KMS-11 (cell line): ENCODE measurements at regions not wholly inside any gene's neighbourhood (a gene's known extent, or its start where the extent isn't known, plus 50 kb on each side); places are given as distances from the start of the nearest gene placed in this dataset.
A peak's percentile ranks its signal among the peaks of the same experiment; 100 is the strongest.

Experiments
- H2AFZ ChIP-seq: fragments of 200-600 bp; sonication (generic); 2 replicates; pipeline ENCODE4 v1.6.1; 2016; ENCODE audit warnings: antibody characterized with exemption, mixed run types, low read depth
- H3K27ac ChIP-seq: fragments of 200-600 bp; sonication (generic); 2 replicates; pipeline ENCODE4 v1.6.1; 2016; ENCODE audit warnings: mild to moderate bottlenecking, mixed run types
- H3K27me3 ChIP-seq: fragments of 200-600 bp; sonication (generic); 2 replicates; pipeline ENCODE4 v1.6.1; 2017; ENCODE audit warnings: mild to moderate bottlenecking, low read depth, mixed run types, moderate library complexity; ENCODE audit not compliant: insufficient read depth
- H3K36me3 ChIP-seq: fragments of 200-600 bp; sonication (generic); 2 replicates; pipeline ENCODE4 v1.6.1; 2017; ENCODE audit warnings: mild to moderate bottlenecking, mixed run types; ENCODE audit not compliant: insufficient read depth
- H3K4me1 ChIP-seq: fragments of 200-600 bp; sonication (generic); 2 replicates; pipeline ENCODE4 v1.6.1; 2016; ENCODE audit warnings: mild to moderate bottlenecking, low read depth, mixed run types; ENCODE audit not compliant: poor library complexity, severe bottlenecking
- H3K4me2 ChIP-seq: fragments of 200-600 bp; sonication (generic); 2 replicates; pipeline ENCODE4 v1.7.0; 2016; ENCODE audit warnings: mild to moderate bottlenecking, mixed run types
- H3K4me3 ChIP-seq: fragments of 200-600 bp; sonication (generic); IDR thresholded peaks from 2 replicates; pipeline ENCODE4 v1.6.1; 2017; ENCODE audit warnings: low read depth, low read length, mixed read lengths; ENCODE audit not compliant: insufficient read depth
- H3K79me2 ChIP-seq: fragments of 200-600 bp; sonication (generic); 2 replicates; pipeline ENCODE4 v1.6.1; 2016; ENCODE audit warnings: low read depth, mixed run types; ENCODE audit not compliant: insufficient read depth
- H3K9ac ChIP-seq: fragments of 200-600 bp; sonication (generic); 2 replicates; pipeline ENCODE4 v1.6.1; 2016; ENCODE audit warnings: mild to moderate bottlenecking, mixed run types
- H4K20me1 ChIP-seq: fragments of 200-600 bp; sonication (generic); 2 replicates; pipeline ENCODE4 v1.6.1; 2016; ENCODE audit warnings: mild to moderate bottlenecking, mixed run types; ENCODE audit not compliant: insufficient read depth
- TF ChIP-seq, protein P1 (sequence below): fragments of 200-600 bp; sonication (generic); conservative IDR thresholded peaks from 2 replicates; pipeline ENCODE4 v1.6.1; 2017; ENCODE audit warnings: low read depth, mild to moderate bottlenecking, antibody characterized with exemption, low read length, moderate library complexity, mixed read lengths

DNA sequence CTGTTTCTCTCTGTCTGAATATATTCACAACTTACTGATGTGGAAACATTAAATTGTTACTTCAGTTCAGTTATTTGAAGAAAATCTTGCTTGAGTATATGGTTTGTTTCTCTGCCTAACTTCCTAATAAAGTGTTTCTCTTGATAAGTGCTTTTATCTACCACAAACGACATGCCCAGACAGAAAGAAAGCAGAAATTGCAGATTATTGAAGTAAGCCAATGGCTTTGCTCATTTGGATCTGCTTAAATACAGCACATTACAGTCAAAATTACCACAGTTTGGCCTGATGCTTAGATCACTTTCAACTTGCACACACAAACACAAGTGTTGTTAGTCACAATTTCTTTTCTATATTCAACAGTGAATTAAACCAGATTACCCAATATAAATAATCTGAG lies 68.0 kb downstream of the ATOH1 start:
- H3K4me3 ChIP-seq = no peak overlapping the region
- no peak overlapping the region for H3K4me2 ChIP-seq
- no peak overlapping the region for H2AFZ ChIP-seq
- no peaks in the 10 kb centered on the region for H3K36me3 ChIP-seq
- H3K27ac ChIP-seq = no peak overlapping the region
- no peaks in the 10 kb centered on the region for H3K79me2 ChIP-seq
- H4K20me1 ChIP-seq = no peaks in the 10 kb centered on the region
- no peaks in the 10 kb centered on the region for H3K27me3 ChIP-seq
- TF ChIP-seq, protein P1, sequence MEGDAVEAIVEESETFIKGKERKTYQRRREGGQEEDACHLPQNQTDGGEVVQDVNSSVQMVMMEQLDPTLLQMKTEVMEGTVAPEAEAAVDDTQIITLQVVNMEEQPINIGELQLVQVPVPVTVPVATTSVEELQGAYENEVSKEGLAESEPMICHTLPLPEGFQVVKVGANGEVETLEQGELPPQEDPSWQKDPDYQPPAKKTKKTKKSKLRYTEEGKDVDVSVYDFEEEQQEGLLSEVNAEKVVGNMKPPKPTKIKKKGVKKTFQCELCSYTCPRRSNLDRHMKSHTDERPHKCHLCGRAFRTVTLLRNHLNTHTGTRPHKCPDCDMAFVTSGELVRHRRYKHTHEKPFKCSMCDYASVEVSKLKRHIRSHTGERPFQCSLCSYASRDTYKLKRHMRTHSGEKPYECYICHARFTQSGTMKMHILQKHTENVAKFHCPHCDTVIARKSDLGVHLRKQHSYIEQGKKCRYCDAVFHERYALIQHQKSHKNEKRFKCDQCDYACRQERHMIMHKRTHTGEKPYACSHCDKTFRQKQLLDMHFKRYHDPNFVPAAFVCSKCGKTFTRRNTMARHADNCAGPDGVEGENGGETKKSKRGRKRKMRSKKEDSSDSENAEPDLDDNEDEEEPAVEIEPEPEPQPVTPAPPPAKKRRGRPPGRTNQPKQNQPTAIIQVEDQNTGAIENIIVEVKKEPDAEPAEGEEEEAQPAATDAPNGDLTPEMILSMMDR = no peak
- no peak overlapping the region for H3K9ac ChIP-seq
- no peaks in the 10 kb centered on the region for H3K4me1 ChIP-seq

DNA sequence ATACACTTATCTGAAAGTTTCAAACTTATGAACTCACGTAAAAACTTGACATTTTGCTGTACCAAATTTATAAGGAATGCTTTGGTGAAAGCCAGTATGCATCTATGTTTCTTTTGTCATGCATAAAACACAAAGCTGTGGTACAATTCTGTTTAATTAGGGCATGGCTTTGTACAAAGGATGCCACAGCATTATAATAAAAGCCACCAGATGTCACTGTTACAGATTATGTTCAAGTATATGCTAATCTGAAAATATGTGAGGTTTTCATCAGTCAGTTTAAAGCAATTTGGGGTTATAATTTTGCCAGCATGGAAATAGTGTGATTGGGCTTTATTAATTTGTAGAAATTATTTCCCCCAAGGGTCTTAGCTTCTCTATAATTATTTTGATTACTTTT lies 69.0 kb downstream of the ATOH1 start:
- no peak overlapping the region for H2AFZ ChIP-seq
- no peaks in the 10 kb centered on the region for H3K79me2 ChIP-seq
- H3K27me3 ChIP-seq = no peaks in the 10 kb centered on the region
- no peak overlapping the region for H3K4me2 ChIP-seq
- no peaks in the 10 kb centered on the region for H4K20me1 ChIP-seq
- TF ChIP-seq, protein P1 = peak; percentile 40
- H3K36me3 ChIP-seq = no peaks in the 10 kb centered on the region
- no peaks in the 10 kb centered on the region for H3K4me1 ChIP-seq
- no peak overlapping the region for H3K27ac ChIP-seq
- H3K9ac ChIP-seq = no peak overlapping the region
- no peak overlapping the region for H3K4me3 ChIP-seq

DNA sequence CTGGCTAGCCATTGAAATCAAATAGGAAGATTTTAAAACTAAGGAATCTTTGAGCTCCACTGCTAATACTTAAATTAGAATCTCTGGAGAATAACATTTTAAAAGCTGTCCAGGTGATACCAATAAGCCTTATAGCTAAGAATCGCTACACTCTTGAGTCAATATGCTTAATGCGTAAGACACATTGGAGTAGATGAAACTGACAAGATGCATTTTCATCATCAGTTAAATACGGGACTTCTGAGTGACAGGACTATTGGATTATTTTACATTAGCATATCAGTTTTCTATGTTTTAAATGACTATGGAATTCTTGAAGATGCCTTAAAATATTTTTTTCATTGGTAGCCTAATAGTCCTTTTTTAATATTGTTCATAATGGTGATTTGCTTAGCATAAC lies 80.2 kb downstream of the ATOH1 start:
- H3K27ac ChIP-seq = no peak overlapping the region
- H3K4me3 ChIP-seq = no peak overlapping the region
- no peaks in the 10 kb centered on the region for H4K20me1 ChIP-seq
- no peaks in the 10 kb centered on the region for H3K36me3 ChIP-seq
- no peaks in the 10 kb centered on the region for H3K79me2 ChIP-seq
- H3K9ac ChIP-seq = no peak overlapping the region
- no peak overlapping the region for H2AFZ ChIP-seq
- no peaks in the 10 kb centered on the region for H3K4me1 ChIP-seq
- no peak overlapping the region for H3K4me2 ChIP-seq
- H3K27me3 ChIP-seq = no peaks in the 10 kb centered on the region
- TF ChIP-seq, protein P1 = no peak

DNA sequence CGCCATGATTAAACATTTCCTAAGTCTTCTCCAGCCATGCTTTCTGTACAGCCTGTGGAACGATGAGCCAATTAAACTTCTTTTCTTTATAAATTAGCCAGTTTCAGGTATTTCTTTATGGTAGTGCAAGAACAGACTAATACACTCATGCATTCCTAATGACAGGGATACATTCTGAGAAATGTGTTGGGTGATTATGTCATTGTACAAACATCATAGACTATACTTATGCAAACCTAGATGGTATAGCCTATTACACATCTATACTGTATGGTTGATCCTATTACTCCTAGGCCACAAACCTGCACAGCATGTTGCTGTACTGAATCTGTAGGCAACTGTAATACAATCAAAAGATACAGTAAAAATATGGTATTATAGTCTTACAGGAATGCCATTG lies 83.1 kb downstream of the ATOH1 start:
- Histone ChIP-seq H4K20me1 (no peaks in the 10 kb centered on the region), H3K4me3 (no peak overlapping the region), H3K27ac (no peak overlapping the region), H3K4me2 (no peak overlapping the region), H3K4me1 (no peaks in the 10 kb centered on the region), H3K27me3 (no peaks in the 10 kb centered on the region), H3K79me2 (no peaks in the 10 kb centered on the region), H3K9ac (no peak overlapping the region), H3K36me3 (no peaks in the 10 kb centered on the region), H2AFZ (no peak overlapping the region)
- TF ChIP-seq, protein P1 = no peak

DNA sequence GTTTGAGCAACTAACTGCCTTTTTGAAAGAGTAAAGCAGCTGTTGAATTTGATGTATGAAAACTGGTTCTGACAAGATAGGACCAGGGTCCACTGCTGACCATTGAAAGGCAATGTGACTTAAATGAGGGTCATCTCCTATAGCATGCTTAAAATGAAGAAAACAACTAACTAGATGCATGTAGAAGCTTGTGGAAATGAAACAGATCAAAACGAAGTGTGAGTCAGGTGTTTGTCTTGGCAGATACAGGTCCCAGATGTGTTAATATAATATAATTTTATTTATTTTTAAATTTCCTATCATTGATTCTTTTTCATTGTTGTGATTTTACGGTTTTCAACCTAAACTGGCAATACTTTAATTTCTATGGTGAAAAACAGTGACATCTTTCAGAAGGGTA lies 83.6 kb downstream of the ATOH1 start:
- no peaks in the 10 kb centered on the region for H3K79me2 ChIP-seq
- no peak overlapping the region for H3K4me2 ChIP-seq
- TF ChIP-seq, protein P1 = no peak
- no peaks in the 10 kb centered on the region for H4K20me1 ChIP-seq
- no peaks in the 10 kb centered on the region for H3K4me1 ChIP-seq
- H3K9ac ChIP-seq = no peak overlapping the region
- no peaks in the 10 kb centered on the region for H3K36me3 ChIP-seq
- H2AFZ ChIP-seq = no peak overlapping the region
- no peak overlapping the region for H3K4me3 ChIP-seq
- H3K27me3 ChIP-seq = no peaks in the 10 kb centered on the region
- no peak overlapping the region for H3K27ac ChIP-seq
